ENCODE measurements at regions not wholly inside any gene's neighbourhood (a gene's known extent, or its start where the extent isn't known, plus 50 kb on each side); places are given as distances from the start of the nearest gene placed in this dataset.

DNA sequence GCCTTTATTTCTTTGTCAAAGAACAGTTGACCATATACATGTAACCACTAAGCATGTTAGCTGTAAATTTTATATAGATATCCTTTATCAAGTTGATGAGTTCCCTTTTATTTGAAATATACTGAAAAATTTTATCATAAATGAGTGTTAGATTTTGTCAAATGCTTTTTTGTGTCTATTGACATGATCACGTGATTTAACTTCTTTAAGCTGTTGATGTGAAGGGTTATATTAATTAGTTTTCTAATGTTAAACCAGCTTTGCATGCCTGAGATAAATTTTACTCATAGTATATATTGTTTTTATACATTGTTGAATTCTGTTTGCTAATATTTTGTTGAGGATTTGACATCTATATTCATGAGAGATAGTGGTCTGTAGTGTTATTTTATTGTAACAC, 241.9 kb upstream of the CDH20 start:
- H3K27ac ChIP-seq (ENCODE audit: low read length), result no peak overlapping the region
- no peaks in the 10 kb centered on the region for H3K36me3 ChIP-seq (replicated peaks; ENCODE audit: insufficient read depth, low read length)
- no peak overlapping the region for H2AFZ ChIP-seq (ENCODE audit: low read length)
- no peaks in the 10 kb centered on the region for H3F3A ChIP-seq (ENCODE audit: insufficient read depth, low read length)
- H3K9me3 ChIP-seq (replicated peaks; ENCODE audit: insufficient read depth, low read length), result 0 out of 2 replicates have a peak, but pooled peaks cover 3% of the 10 kb centered on the region
- no peaks in the 10 kb centered on the region for H3K79me2 ChIP-seq (ENCODE audit: low read length)
- H3K4me2 ChIP-seq (ENCODE audit: low read depth, low read length), result no peak overlapping the region
- H3K9me2 ChIP-seq (replicated peaks; ENCODE audit: insufficient read depth, low read length), result no peaks in the 10 kb centered on the region
- TF ChIP-seq EZH2phosphoT487 (IDR thresholded peaks at IDR 0.05; ENCODE audit: low read length) (no peak), EZH2 (optimal IDR thresholded peaks at IDR 0.05; ENCODE audit: low read depth, low read length) (no peak)
- TF ChIP-seq, protein P1, sequence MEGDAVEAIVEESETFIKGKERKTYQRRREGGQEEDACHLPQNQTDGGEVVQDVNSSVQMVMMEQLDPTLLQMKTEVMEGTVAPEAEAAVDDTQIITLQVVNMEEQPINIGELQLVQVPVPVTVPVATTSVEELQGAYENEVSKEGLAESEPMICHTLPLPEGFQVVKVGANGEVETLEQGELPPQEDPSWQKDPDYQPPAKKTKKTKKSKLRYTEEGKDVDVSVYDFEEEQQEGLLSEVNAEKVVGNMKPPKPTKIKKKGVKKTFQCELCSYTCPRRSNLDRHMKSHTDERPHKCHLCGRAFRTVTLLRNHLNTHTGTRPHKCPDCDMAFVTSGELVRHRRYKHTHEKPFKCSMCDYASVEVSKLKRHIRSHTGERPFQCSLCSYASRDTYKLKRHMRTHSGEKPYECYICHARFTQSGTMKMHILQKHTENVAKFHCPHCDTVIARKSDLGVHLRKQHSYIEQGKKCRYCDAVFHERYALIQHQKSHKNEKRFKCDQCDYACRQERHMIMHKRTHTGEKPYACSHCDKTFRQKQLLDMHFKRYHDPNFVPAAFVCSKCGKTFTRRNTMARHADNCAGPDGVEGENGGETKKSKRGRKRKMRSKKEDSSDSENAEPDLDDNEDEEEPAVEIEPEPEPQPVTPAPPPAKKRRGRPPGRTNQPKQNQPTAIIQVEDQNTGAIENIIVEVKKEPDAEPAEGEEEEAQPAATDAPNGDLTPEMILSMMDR (IDR thresholded peaks at IDR 0.05; ENCODE audit: low read length), result no peak
- no peaks in the 10 kb centered on the region for H3K27me3 ChIP-seq (replicated peaks; ENCODE audit: insufficient read depth, low read length)
- no peak overlapping the region for H3K4me3 ChIP-seq (ENCODE audit: low read length)
- H4K20me1 ChIP-seq (ENCODE audit: insufficient read depth, low read length), result no peaks in the 10 kb centered on the region
- no peak overlapping the region for H3K9ac ChIP-seq (ENCODE audit: low read length)
- no peak for DNase-seq
- no peaks in the 10 kb centered on the region for H3K4me1 ChIP-seq (ENCODE audit: low read length)

- H3K4me1 ChIP-seq (ENCODE audit: low read length), result no peaks in the 10 kb centered on the region
- no peak overlapping the region for H3K4me2 ChIP-seq (ENCODE audit: low read depth, low read length)
- H3K27ac ChIP-seq (ENCODE audit: low read length), result no peak overlapping the region
- H3K9me2 ChIP-seq (replicated peaks; ENCODE audit: insufficient read depth, low read length), result no peaks in the 10 kb centered on the region
- H3K27me3 ChIP-seq (replicated peaks; ENCODE audit: insufficient read depth, low read length), result no peaks in the 10 kb centered on the region
- H4K20me1 ChIP-seq (ENCODE audit: insufficient read depth, low read length), result no peaks in the 10 kb centered on the region
- no peak overlapping the region for H2AFZ ChIP-seq (ENCODE audit: low read length)
- no peaks in the 10 kb centered on the region for H3F3A ChIP-seq (ENCODE audit: insufficient read depth, low read length)
- no peaks in the 10 kb centered on the region for H3K36me3 ChIP-seq (replicated peaks; ENCODE audit: insufficient read depth, low read length)
- no peaks in the 10 kb centered on the region for H3K79me2 ChIP-seq (ENCODE audit: low read length)
- H3K4me3 ChIP-seq (ENCODE audit: low read length), result no peak overlapping the region
- 0 out of 2 replicates have a peak, but pooled peaks cover 3% of the 10 kb centered on the region for H3K9me3 ChIP-seq (replicated peaks; ENCODE audit: insufficient read depth, low read length)
- TF ChIP-seq, protein P1 (IDR thresholded peaks at IDR 0.05; ENCODE audit: low read length), result no peak
- TF ChIP-seq EZH2phosphoT487 (IDR thresholded peaks at IDR 0.05; ENCODE audit: low read length) (no peak), EZH2 (optimal IDR thresholded peaks at IDR 0.05; ENCODE audit: low read depth, low read length) (no peak)
- no peak overlapping the region for H3K9ac ChIP-seq (ENCODE audit: low read length)
- DNase-seq, result no peak
Measured at GRCh38 chr18:61093965-61094364, 239.3 kb upstream of the CDH20 start.

- Histone ChIP-seq H3K9me2 (replicated peaks; ENCODE audit: insufficient read depth, low read length) (no peaks in the 10 kb centered on the region), H3K36me3 (replicated peaks; ENCODE audit: insufficient read depth, low read length) (no peaks in the 10 kb centered on the region), H3F3A (ENCODE audit: insufficient read depth, low read length) (no peaks in the 10 kb centered on the region), H3K27me3 (replicated peaks; ENCODE audit: insufficient read depth, low read length) (no peaks in the 10 kb centered on the region), H3K4me3 (ENCODE audit: low read length) (no peak overlapping the region), H3K4me2 (ENCODE audit: low read depth, low read length) (no peak overlapping the region), H4K20me1 (ENCODE audit: insufficient read depth, low read length) (no peaks in the 10 kb centered on the region), H3K4me1 (ENCODE audit: low read length) (no peaks in the 10 kb centered on the region), H3K9me3 (replicated peaks; ENCODE audit: insufficient read depth, low read length) (0 out of 2 replicates have a peak, but pooled peaks cover 3% of the 10 kb centered on the region), H3K79me2 (ENCODE audit: low read length) (no peaks in the 10 kb centered on the region), H3K9ac (ENCODE audit: low read length) (no peak overlapping the region), H2AFZ (ENCODE audit: low read length) (no peak overlapping the region), H3K27ac (ENCODE audit: low read length) (no peak overlapping the region)
- TF ChIP-seq, protein P1 (IDR thresholded peaks at IDR 0.05; ENCODE audit: low read length), result no peak
- no peak for TF ChIP-seq EZH2phosphoT487 (IDR thresholded peaks at IDR 0.05; ENCODE audit: low read length)
- TF ChIP-seq EZH2 (optimal IDR thresholded peaks at IDR 0.05; ENCODE audit: low read depth, low read length), result no peak
- DNase-seq, result no peak
Measured at GRCh38 chr18:61096226-61096625, 237.0 kb upstream of the CDH20 start.
